ENCODE measurements at regions not wholly inside any gene's neighbourhood (a gene's known extent, or its start where the extent isn't known, plus 50 kb on each side); places are given as distances from the start of the nearest gene placed in this dataset.

DNA sequence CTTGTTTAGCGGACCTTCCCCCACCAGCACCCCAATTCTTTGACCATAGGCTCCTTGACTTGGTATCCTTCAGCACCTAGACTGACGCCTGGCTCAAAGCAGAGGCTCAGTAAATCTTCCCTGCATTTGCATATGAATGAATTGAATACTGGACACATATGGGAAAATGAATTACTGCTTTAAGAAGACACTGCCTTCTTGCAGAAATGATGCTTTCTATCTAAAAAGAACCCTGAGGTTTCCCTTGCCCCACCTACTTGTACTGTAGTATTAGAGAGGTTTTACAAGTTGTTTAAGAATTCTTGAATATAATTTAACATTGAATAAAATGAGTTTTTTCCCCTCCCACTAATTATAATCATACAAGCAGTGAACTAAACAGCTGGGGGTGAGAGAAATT lies 190.7 kb downstream of the SAMD5 start:
- TF ChIP-seq POLR2A (IDR thresholded peaks at IDR 0.05) = no peak
- TF ChIP-seq, protein P1, sequence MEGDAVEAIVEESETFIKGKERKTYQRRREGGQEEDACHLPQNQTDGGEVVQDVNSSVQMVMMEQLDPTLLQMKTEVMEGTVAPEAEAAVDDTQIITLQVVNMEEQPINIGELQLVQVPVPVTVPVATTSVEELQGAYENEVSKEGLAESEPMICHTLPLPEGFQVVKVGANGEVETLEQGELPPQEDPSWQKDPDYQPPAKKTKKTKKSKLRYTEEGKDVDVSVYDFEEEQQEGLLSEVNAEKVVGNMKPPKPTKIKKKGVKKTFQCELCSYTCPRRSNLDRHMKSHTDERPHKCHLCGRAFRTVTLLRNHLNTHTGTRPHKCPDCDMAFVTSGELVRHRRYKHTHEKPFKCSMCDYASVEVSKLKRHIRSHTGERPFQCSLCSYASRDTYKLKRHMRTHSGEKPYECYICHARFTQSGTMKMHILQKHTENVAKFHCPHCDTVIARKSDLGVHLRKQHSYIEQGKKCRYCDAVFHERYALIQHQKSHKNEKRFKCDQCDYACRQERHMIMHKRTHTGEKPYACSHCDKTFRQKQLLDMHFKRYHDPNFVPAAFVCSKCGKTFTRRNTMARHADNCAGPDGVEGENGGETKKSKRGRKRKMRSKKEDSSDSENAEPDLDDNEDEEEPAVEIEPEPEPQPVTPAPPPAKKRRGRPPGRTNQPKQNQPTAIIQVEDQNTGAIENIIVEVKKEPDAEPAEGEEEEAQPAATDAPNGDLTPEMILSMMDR (IDR thresholded peaks at IDR 0.05) = no peak
- no peaks in the 10 kb centered on the region for H3K9me3 ChIP-seq
- no peak overlapping the region for H3K4me3 ChIP-seq
- DNase-seq (no peak), ATAC-seq (no peak)
- 71 to 77% methylated on average over 2 of the region's 2 CpGs for WGBS, 2 donors
- no peaks in the 10 kb centered on the region for H3K4me1 ChIP-seq
- intact Hi-C loops (cut with DNase I) = no loop called here
- H3K27me3 ChIP-seq = no peaks in the 10 kb centered on the region
- H3K36me3 ChIP-seq (replicated peaks in 1 of 2; ENCODE audit: insufficient read depth in 1 of 2, low read depth in 2 of 2) = no peaks in the 10 kb centered on the region
- H3K27ac ChIP-seq = no peak overlapping the region

DNA sequence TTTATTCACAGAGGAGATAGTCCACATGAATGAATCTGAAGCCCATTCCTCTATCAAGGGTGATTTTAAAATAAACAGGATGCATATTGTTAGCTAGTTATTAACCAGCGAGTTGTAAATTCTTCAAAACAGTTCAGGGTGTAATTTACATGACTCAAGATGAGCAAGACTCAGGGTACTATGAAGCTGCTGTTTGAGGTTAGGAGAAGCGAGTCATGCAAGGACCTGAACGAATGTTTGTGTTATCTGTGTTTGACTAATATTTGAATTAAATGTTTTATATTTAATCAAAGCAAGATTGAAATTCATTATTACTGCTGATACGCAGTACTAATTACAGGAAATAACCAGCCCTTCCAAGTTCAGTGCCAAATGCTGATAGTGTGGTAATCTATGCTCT lies 191.1 kb downstream of the SAMD5 start:
- no peak overlapping the region for H3K4me3 ChIP-seq
- ATAC-seq = no peak
- DNase-seq = no peak
- no peak for TF ChIP-seq POLR2A (IDR thresholded peaks at IDR 0.05)
- TF ChIP-seq, protein P1 (IDR thresholded peaks at IDR 0.05) = no peak
- no peaks in the 10 kb centered on the region for H3K4me1 ChIP-seq
- intact Hi-C loops (cut with DNase I) = no loop called here
- no peaks in the 10 kb centered on the region for H3K9me3 ChIP-seq
- no peaks in the 10 kb centered on the region for H3K36me3 ChIP-seq (replicated peaks in 1 of 2; ENCODE audit: insufficient read depth in 1 of 2, low read depth in 2 of 2)
- no peaks in the 10 kb centered on the region for H3K27me3 ChIP-seq
- no peak overlapping the region for H3K27ac ChIP-seq
- WGBS, 2 donors = 43% methylated on average over 4 of the region's 4 CpGs

DNA sequence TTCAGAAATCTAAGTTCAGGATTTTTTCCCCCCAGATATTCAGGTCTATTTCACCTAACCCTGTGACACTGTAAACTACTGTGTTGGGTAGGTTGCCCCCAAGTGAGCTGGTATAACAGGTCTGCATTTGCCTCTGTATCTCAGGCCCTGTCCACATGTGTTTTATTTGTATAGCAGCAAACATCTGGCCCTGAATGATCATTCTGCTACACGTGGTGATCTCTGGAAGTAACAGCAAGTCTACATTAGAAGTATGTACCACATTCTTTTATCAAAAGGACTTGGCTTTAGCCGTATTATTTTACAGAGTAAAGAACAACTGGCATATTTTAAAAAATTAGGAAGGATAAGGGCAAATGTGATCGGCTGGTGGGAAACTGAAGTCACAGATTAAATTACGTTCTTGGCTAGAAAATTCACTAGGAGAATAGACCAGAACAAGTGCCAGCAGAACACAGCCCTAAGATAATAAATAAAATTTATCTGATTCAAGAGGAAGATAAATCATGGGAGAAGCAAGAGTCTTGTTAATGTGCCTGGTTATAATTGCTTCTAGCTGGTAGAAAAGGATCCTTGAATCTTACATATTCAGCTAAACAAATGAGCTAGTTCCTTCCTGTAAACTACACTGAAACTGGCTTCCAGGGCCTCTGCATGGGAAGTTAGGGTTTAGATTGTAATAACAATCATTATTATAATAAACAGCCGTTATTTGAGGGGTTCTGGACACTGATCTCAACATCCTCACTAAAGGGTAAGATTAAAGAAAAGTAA lies 192.1 kb downstream of the SAMD5 start:
- no peaks in the 10 kb centered on the region for H3K4me1 ChIP-seq
- H3K9me3 ChIP-seq = no peaks in the 10 kb centered on the region
- H3K4me3 ChIP-seq = no peak overlapping the region
- DNase-seq (no peak), ATAC-seq (no peak)
- WGBS, 2 donors = 56 to 62% methylated on average over 5 of the region's 5 CpGs
- H3K27ac ChIP-seq = no peak overlapping the region
- TF ChIP-seq POLR2A (IDR thresholded peaks at IDR 0.05) = no peak
- TF ChIP-seq, protein P1 (IDR thresholded peaks at IDR 0.05) = no peak
- no peaks in the 10 kb centered on the region for H3K36me3 ChIP-seq (replicated peaks in 1 of 2; ENCODE audit: insufficient read depth in 1 of 2, low read depth in 2 of 2)
- intact Hi-C loops (cut with DNase I) = no loop called here
- H3K27me3 ChIP-seq = no peaks in the 10 kb centered on the region

DNA sequence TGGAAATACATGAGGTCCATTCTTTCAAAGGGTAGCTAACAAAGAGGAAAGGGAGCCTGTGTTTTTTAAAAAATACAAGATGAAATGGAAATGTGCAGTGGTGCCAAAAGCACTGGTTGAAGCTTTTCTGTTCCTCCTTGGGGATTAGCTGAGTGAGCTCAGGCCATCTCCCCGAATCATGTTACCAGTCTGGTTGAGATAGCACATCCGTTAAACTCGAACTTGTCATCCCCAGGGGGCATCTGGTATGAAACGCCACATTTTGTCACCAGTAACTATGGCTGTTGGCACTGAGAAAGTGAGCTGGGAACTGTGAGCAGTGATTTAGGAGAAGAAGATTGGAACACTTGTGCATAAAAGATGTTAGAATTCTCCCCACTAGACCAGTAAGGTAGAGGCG lies 196.2 kb downstream of the SAMD5 start:
- H3K9me3 ChIP-seq = no peaks in the 10 kb centered on the region
- intact Hi-C loops (cut with DNase I) = no loop called here
- DNase-seq = no peak
- no peak for ATAC-seq
- no peaks in the 10 kb centered on the region for H3K4me1 ChIP-seq
- no peaks in the 10 kb centered on the region for H3K27me3 ChIP-seq
- no peaks in the 10 kb centered on the region for H3K36me3 ChIP-seq (replicated peaks in 1 of 2; ENCODE audit: insufficient read depth in 1 of 2, low read depth in 2 of 2)
- TF ChIP-seq, protein P1 (IDR thresholded peaks at IDR 0.05) = no peak
- TF ChIP-seq POLR2A (IDR thresholded peaks at IDR 0.05) = no peak
- 81 to 87% methylated on average over 5 of the region's 5 CpGs for WGBS, 2 donors
- no peak overlapping the region for H3K27ac ChIP-seq
- no peak overlapping the region for H3K4me3 ChIP-seq

DNA sequence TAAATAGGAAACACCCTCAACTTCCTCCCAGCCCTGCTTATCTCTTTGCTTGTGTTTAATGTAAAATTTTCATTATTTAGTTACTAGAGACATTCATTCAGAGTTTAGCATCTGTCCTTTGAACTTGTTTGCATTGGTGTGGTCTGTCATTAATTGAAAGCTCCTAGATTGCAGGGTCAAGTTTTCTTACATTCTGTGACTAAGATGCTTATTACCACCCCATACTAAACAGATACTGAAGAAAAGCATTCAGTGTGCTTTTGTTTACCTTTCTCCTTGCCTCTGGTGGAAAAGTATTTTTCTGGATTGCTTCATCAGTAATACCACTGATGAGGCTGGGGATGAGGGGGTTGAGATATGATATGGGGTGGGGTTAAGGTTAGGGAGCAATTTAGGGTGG lies 199.0 kb downstream of the SAMD5 start:
- intact Hi-C loops (cut with DNase I) = no loop called here
- H3K27me3 ChIP-seq = no peaks in the 10 kb centered on the region
- no peak for ATAC-seq
- DNase-seq = no peak
- H3K4me3 ChIP-seq = no peak overlapping the region
- H3K27ac ChIP-seq = no peak overlapping the region
- TF ChIP-seq, protein P1 (IDR thresholded peaks at IDR 0.05) = no peak
- TF ChIP-seq POLR2A (IDR thresholded peaks at IDR 0.05) = no peak
- H3K36me3 ChIP-seq (replicated peaks in 1 of 2; ENCODE audit: insufficient read depth in 1 of 2, low read depth in 2 of 2) = no peaks in the 10 kb centered on the region
- no peaks in the 10 kb centered on the region for H3K9me3 ChIP-seq
- H3K4me1 ChIP-seq = no peaks in the 10 kb centered on the region

Data from body of pancreas (tissue), 4 donors.